ENCODE measurements at regions not wholly inside any gene's neighbourhood (a gene's known extent, or its start where the extent isn't known, plus 50 kb on each side); places are given as distances from the start of the nearest gene placed in this dataset.

DNA sequence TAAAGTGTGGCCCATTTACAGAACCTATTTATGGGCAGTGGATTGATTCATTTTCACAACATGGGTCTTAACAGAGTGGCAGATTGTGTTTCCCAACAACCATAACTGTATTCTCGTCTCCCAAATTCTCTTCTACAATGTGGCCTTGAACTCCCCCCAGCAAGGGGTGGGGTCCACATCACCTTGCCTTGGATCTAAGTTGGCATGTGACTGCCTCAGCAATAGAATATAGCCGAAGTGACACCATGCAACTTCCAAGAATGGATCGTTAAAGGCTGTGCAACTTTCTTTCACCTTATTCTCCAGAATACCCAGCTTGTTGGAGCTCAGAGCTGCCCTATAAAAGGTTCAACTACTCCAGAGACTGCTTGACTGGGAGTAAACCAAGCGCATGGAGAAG is 72.0 kb upstream of the CDH5 start:
- Mint-ChIP-seq H3K27ac (no peak overlapping the region), H3K9me3 (no peaks in the 10 kb centered on the region), H3K4me3 (no peak overlapping the region), H3K27me3 (peaks cover 15% of the 10 kb centered on the region), H3K4me1 (peaks cover 3% of the 10 kb centered on the region)
- no peak for ATAC-seq
- DNase-seq: no peak

DNA sequence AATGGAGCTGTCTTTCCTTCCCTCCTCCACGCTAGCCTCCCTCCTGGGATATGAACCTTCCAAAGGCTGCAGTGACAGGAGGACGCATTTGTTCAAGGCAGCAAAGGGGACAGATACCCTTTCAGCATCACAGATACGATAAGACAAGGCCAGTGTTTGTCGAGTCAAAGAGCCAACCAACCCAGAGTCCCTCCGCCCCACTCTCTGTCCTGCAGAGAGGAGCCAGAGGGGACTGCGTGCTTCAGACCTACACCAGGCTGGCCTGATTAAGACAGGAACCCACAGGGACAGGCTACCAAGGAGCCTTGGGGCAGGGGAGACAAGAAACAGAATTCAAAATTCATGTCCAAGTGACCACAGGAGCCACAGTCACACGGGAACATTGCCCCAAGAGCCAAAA is 72.6 kb upstream of the CDH5 start:
- DNase-seq (peak in 1 of 2 donors; percentile 2), ATAC-seq (no peak)
- peaks cover 15% of the 10 kb centered on the region for H3K27me3 Mint-ChIP-seq
- H3K4me1 Mint-ChIP-seq: no peaks in the 10 kb centered on the region
- H3K27ac Mint-ChIP-seq: no peak overlapping the region
- H3K9me3 Mint-ChIP-seq: no peaks in the 10 kb centered on the region
- H3K4me3 Mint-ChIP-seq: no peak overlapping the region

DNA sequence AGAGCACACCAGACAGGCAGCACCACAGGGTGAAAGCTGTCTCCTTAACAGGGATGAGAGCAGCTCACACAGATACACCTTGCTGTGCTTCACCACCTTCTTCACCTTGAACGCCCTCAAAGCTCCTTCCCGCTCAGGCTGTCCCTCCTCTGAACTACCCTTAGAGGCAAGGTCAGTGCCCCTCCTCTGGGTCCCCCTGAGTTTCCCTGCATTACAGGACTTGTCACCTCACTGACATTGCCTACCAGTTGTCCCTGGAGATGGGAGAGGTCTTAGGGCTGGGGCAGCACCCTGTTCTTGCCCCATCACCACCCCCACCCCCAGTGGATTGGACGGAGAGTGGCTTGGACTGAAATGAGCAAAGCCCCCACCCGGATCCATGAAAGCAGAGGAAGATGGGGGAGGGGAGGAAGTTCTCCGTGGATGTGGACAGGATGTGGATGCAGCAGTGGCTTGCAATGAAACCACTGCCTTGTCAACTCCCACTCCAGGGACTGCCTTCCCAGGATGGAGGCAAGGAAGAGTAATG is 73.2 kb upstream of the CDH5 start:
- H3K27ac Mint-ChIP-seq: no peak overlapping the region
- ATAC-seq (no peak), DNase-seq (peak in 1 of 2 donors; percentile 6)
- H3K27me3 Mint-ChIP-seq: peaks cover 15% of the 10 kb centered on the region
- H3K4me3 Mint-ChIP-seq: no peak overlapping the region
- no peaks in the 10 kb centered on the region for H3K4me1 Mint-ChIP-seq
- no peaks in the 10 kb centered on the region for H3K9me3 Mint-ChIP-seq

DNA sequence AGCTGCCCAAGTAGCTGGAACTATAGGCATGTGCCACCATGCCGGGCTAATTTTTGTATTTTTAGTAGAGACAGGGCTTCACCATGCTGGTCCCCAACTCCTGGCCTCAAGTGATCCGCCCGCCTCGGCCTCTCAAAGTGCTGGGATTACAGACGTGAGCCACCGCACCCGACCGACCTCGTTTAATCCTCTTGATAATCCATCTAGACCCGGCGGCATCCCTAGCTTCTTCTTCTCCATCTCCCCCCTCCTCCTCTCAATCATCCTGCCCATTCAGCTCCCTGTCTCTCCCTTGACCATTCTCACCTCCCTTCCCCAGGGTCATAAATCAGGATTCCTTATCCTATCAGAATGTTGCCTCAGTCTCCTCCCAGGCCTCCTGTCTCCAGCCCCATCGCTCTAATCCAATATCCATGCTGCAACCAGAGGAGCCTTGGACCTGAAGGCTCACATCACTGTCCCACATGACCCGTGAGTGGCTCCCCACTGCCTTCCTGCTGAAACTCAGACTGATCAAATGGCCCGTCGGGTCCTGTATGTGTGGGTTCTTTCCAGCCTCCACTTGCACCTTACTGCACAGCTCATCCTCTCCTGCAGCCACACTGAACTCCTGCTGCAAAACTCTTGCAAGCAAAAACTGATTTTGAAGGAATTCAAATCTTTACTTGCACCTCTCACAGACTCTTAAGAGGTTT is 74.1 kb upstream of the CDH5 start:
- DNase-seq: peak in 1 of 2 donors; percentile 1
- no peak for ATAC-seq
- no peaks in the 10 kb centered on the region for H3K4me1 Mint-ChIP-seq
- no peaks in the 10 kb centered on the region for H3K9me3 Mint-ChIP-seq
- peaks cover 15% of the 10 kb centered on the region for H3K27me3 Mint-ChIP-seq
- H3K4me3 Mint-ChIP-seq: no peak overlapping the region
- no peak overlapping the region for H3K27ac Mint-ChIP-seq

DNA sequence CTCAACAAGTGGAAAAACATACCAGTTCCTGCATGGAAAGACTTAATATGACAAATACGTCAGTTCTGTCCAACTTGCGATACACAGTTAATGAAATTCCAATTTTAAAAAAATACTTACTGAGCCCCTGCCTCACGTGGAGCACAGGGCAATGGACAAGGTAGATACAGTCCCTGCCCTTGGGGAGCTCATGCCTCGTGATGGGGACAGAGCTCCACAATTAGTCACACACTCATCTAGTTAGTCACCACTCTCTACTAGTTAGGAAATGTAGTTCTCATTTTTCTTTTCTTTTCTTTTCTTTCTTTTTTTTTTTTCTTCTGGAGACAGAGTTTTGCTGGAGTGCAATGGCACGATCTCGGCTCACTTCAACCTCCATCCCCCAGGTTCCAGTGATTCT is 74.7 kb upstream of the CDH5 start:
- no peaks in the 10 kb centered on the region for H3K4me1 Mint-ChIP-seq
- no peak overlapping the region for H3K4me3 Mint-ChIP-seq
- H3K27ac Mint-ChIP-seq: no peak overlapping the region
- peaks cover 15% of the 10 kb centered on the region for H3K27me3 Mint-ChIP-seq
- DNase-seq (no peak), ATAC-seq (no peak)
- H3K9me3 Mint-ChIP-seq: no peaks in the 10 kb centered on the region

DNA sequence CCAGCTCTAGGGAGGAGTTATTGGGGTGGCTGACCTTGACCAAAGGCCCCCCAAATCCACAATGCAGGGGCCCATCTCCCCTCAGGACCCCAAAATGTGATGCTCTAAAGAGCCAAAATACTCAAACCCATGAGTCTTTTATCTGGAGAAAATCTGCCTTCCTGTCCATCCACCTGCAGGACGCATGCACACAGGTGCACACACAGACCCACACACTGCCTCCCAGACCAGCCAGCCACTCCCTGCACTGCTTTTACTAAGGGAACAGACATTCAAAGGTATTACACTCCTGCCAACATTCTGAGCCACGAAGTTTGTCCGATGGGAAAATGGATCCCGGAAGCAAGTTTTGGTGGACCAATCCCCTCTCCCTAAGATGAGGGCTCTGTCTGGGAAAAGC is 76.1 kb upstream of the CDH5 start:
- no peaks in the 10 kb centered on the region for H3K4me1 Mint-ChIP-seq
- no peak for ATAC-seq
- DNase-seq: peak in 1 of 2 donors; percentile 1
- no peaks in the 10 kb centered on the region for H3K9me3 Mint-ChIP-seq
- peaks cover 15% of the 10 kb centered on the region for H3K27me3 Mint-ChIP-seq
- H3K27ac Mint-ChIP-seq: no peak overlapping the region
- H3K4me3 Mint-ChIP-seq: no peak overlapping the region

DNA sequence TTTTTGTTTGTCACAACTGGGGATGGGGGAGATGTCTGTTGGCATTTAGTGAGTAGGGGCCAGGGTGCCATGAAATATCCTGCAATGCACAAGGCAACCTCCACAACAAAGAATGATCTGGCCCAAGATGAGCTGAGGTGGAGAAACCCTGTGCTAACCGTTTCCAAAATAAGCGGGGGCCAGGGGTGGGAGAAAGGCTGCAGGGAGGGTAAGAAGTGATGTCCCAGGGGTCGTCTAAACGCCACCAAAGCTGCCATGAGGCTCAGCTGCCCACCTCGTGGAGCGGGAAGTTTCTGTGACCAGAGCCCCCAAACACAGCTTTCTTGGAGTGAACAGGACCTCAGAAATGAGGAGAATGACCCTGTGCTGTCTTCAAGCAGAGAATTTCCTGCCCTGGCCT is 76.5 kb upstream of the CDH5 start:
- no peak overlapping the region for H3K27ac Mint-ChIP-seq
- H3K4me1 Mint-ChIP-seq: no peaks in the 10 kb centered on the region
- H3K4me3 Mint-ChIP-seq: no peak overlapping the region
- DNase-seq: peak in 1 of 2 donors; percentile 1
- no peak for ATAC-seq
- peaks cover 15% of the 10 kb centered on the region for H3K27me3 Mint-ChIP-seq
- no peaks in the 10 kb centered on the region for H3K9me3 Mint-ChIP-seq

DNA sequence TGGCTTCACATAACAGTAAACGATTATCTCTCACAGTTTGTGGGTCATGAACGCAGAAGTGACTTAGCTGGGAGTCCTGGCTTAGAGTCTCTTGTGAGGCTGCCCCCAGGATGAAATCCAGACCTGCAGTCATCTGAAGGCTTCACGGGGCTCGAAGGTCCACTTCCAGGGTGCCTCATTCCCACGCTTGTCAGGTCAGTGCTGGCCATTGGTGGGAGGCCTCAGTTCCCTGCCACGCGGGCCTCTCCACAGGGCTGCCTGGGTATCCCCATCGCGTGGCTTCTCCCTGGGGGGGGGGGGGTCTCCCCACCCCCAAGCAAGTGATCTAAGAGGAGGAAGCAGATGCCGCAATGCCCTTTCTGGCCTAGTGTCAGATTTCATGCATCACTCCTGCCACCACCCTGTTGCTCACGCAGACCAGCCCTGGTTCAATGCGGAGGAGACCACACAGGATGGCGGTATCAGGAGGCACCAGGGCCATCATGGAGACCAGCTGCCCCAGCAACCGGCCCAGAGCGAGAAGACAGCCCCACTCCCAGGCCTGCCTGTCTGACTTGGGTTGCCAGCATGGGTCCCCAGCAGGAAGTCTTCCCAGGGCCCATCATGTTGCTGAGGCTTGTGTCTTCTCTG is 77.3 kb upstream of the CDH5 start:
- Mint-ChIP-seq H3K9me3 (no peaks in the 10 kb centered on the region), H3K4me1 (no peaks in the 10 kb centered on the region), H3K27me3 (peaks cover 15% of the 10 kb centered on the region), H3K4me3 (no peak overlapping the region), H3K27ac (peak overlapping the region in 1 of 2 donors; percentile 57)
- ATAC-seq (peak; percentile 12), DNase-seq (peak in 1 of 2 donors; percentile 4)

DNA sequence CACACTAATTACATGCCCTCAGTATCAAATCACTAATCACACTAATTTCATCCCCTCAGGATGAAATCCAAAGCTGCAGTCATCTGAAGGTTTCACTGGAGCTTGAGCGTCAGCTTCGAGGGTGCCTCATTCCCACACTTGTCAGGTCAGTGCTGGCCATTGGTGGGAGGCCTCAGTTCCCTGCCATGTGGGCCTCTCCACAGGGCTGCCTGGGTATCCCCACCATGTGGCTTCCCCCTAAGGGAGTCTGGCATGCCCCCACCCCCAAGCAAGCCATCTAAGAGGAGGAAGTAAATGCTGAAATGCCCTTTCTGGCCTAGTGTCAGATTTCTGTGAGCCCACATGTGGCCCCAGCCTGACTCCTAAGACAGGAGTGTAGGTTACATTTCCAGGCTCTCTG is 78.6 kb upstream of the CDH5 start:
- DNase-seq (peak in 1 of 2 donors; percentile 4), ATAC-seq (no peak)
- Mint-ChIP-seq H3K4me3 (no peak overlapping the region), H3K9me3 (no peaks in the 10 kb centered on the region), H3K27me3 (peaks cover 8% of the 10 kb centered on the region), H3K27ac (no peak overlapping the region), H3K4me1 (no peaks in the 10 kb centered on the region)

DNA sequence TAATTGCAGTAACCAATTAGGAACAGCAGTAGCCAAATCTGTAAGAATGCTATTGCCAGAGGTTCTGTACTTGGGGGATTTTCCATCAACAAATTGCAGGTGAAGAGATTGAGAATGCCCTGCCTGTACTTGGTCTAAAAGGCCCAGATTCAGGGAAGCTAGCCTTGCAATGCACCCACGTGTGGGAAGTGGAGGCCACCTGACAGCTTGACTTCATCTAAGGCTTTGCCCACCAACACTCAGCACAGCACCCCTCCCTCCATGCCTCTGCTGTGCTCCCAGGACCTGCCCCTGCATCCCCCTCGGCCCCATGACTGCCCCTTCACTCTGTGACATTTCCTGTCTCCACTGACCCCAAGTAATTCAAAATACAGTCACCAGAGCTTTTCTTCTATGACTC is 79.1 kb upstream of the CDH5 start:
- no peaks in the 10 kb centered on the region for H3K4me1 Mint-ChIP-seq
- H3K27ac Mint-ChIP-seq: no peak overlapping the region
- no peak for DNase-seq
- H3K27me3 Mint-ChIP-seq: peaks cover 2% of the 10 kb centered on the region
- no peak for ATAC-seq
- H3K4me3 Mint-ChIP-seq: no peak overlapping the region
- no peaks in the 10 kb centered on the region for H3K9me3 Mint-ChIP-seq

DNA sequence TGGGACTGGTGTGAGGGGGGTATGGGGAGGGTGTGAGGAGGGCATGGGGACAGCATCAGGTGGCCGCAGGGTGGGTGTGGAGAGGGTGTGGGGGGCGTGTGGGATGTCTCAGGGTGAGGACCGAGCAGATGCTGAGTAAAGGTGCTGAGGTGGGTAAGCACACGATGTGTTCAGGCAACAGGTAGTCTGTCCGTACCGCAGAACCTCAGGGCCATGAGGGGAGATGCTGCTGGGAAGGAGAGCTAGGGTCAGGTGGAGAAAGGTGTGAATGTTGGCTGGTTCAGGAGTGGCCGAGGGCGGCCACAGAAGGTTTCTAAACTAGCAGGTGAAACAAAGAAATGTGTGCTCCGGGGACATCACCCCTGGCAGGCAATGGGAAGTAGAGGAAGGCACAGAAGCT is 80.0 kb upstream of the CDH5 start:
- Mint-ChIP-seq H3K9me3 (no peaks in the 10 kb centered on the region), H3K27me3 (peaks cover 2% of the 10 kb centered on the region), H3K4me1 (no peaks in the 10 kb centered on the region), H3K27ac (no peak overlapping the region), H3K4me3 (no peak overlapping the region)
- DNase-seq (no peak), ATAC-seq (peak; percentile 53)

DNA sequence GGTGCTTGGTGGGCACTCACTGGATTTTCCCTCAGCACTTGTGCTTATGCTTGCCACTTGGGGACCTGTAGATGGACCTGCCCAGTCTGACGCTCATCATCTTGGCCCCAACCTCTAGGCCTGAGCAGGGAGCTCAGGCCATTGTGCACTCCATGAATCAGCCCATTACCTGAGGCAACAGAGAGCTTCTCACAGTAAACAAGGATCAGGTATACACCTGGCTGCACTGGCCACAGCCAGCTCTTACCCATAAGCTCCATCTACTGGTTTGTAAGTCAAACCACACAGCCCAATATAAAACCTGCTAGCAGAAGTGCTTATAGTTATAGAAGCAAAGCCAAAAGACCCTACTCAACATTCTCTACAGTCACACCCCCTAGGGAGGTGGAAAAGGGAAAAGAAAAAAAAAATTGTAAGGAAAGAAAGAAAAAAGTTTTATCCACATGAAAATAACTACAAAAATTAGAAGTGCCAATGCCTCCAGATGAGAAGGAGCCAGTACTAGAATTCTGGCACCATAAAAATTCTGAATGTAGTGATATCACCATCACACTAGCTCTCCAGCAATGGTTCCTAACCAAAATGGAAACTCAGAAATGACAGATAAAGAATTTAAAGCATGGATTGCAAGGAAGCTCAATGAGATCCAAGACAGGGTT is 87.8 kb upstream of the CDH5 start:
- no peak for ATAC-seq
- no peak overlapping the region for H3K27ac Mint-ChIP-seq
- H3K9me3 Mint-ChIP-seq: peaks cover 0 to 25% of the 10 kb centered on the region in 2 donors
- H3K27me3 Mint-ChIP-seq: peaks cover 44% of the 10 kb centered on the region
- H3K4me3 Mint-ChIP-seq: no peak overlapping the region
- peaks cover 9% of the 10 kb centered on the region for H3K4me1 Mint-ChIP-seq
- no peak for DNase-seq

DNA sequence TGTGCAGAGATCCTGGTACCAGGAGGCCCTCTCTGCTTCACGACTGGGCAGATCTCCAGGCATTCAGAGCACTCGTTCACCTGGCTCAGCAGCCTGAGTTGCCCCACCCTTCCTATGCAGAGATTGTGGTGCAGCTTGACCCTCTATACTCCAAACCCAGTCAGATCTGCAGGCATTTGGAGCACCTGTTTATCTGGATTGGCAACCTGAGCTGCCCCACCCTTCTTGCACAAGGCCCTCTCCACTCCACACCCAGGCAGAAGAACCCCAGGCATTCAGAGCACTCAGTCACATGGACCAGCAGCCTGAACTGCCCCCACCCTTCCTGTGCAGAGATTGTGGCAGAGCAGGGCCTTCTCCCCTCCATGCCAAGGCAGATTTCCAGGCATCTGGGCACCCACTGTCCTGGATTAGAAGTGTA is 88.4 kb upstream of the CDH5 start:
- peaks cover 9% of the 10 kb centered on the region for H3K4me1 Mint-ChIP-seq
- peaks cover 45% of the 10 kb centered on the region for H3K27me3 Mint-ChIP-seq
- no peak for ATAC-seq
- no peak overlapping the region for H3K4me3 Mint-ChIP-seq
- no peak for DNase-seq
- H3K9me3 Mint-ChIP-seq: peaks cover 0 to 25% of the 10 kb centered on the region in 2 donors
- H3K27ac Mint-ChIP-seq: no peak overlapping the region

DNA sequence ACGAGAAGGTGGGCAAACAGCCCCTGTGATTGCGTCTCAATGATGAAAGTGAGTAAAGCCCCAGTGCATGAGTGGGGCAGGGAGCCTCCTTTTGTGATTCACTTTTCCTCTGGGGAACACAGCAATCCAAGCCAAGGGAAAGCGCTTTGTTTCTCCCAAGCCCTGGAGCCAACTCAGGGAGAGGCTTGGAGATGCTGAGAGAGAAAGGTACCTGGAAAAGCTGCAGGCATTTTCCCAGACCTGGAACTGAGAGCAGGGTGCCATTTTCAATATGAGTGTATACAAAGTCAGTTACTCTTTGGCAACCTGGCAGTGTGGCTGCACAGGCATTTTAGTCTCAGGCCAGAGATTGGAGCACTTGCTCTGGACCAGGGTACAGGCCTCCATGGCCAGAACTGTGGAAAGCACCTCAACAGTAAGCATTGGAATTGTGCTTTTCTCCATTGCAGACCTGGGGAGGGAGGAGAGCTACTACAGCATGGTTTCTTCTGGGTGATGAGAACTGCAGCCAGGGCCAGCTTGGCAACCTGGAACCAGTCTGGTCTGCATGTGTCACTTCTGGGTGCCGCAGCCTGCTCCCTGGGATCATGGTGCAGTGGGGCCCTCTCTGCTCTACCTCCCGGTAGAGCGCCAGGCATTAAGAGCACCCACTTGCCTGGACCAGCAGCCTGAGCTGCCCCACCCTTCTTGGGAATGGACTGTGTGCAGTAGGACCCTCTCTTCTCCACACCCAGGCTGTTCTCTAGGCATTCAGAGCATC is 89.0 kb upstream of the CDH5 start:
- Mint-ChIP-seq H3K27ac (no peak overlapping the region), H3K4me1 (peaks cover 9% of the 10 kb centered on the region), H3K4me3 (no peak overlapping the region), H3K9me3 (peaks cover 0 to 25% of the 10 kb centered on the region in 2 donors), H3K27me3 (peaks cover 51% of the 10 kb centered on the region)
- no peak for ATAC-seq
- no peak for DNase-seq

DNA sequence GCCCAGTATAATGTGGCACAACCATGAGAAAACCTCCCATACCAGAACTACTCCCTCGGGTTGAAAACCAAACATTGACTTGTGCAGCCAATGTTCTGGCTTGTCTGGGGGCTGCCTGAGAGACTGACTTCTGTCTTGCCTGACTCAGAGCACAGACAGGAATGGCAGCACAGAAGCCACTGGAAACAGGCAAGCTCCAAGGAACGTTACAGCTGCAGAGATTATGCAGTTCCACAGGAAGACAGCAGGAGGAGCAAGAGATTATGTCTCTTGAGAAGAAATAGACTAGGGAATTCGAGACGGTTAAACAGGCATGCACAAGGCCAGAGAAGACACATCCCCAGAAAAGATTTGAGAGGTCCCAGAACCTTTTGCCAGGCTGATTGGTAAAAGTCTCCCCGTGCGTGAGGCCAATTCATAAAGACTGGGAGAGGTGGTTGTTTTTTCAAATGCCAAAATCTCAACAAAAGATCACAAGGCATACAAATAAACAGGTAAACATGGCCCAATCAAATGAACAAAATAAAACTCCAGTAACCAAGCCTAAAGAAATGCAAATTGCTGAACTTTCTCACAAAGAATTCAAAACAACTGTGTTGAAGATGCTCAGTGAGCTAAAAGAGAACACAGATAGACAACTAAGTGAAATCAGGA is 90.6 kb upstream of the CDH5 start:
- ATAC-seq (no peak), DNase-seq (no peak)
- Mint-ChIP-seq H3K9me3 (peaks cover 0 to 25% of the 10 kb centered on the region in 2 donors), H3K27me3 (peaks cover 59% of the 10 kb centered on the region), H3K4me1 (peaks cover 9% of the 10 kb centered on the region), H3K27ac (peak overlapping the region in 1 of 2 donors; percentile 6), H3K4me3 (no peak overlapping the region)

Data from stimulated activated naive CD8-positive, alpha-beta T cell treated with anti-CD3 and anti-CD28 coated beads, Interleukin-15, amount 100 ng/mL, for 72 hours (primary cell).